Vagina (tissue), 2 donors: ENCODE measurements at regions not wholly inside any gene's neighbourhood (a gene's known extent, or its start where the extent isn't known, plus 50 kb on each side); places are given as distances from the start of the nearest gene placed in this dataset.

Source experiments
- POLR2A ChIP-seq, 2 donors: fragments of 450-650 bp; IDR thresholded peaks; one replicate each; pipeline ENCODE4 v1.6.1; 2017; ENCODE audit warnings: antibody characterized with exemption in 2 of 2, mild to moderate bottlenecking in 2 of 2, moderate library complexity in 2 of 2
- POLR2AphosphoS5 ChIP-seq, 2 donors: sonication (generic); formaldehyde crosslinking; IDR thresholded peaks; one replicate each; pipeline ENCODE4 v1.9.0; 2017; ENCODE audit warnings: antibody characterized with exemption in 2 of 2, mild to moderate bottlenecking in 2 of 2, low read depth in 1 of 2; ENCODE audit not compliant: insufficient read depth in 1 of 2

DNA sequence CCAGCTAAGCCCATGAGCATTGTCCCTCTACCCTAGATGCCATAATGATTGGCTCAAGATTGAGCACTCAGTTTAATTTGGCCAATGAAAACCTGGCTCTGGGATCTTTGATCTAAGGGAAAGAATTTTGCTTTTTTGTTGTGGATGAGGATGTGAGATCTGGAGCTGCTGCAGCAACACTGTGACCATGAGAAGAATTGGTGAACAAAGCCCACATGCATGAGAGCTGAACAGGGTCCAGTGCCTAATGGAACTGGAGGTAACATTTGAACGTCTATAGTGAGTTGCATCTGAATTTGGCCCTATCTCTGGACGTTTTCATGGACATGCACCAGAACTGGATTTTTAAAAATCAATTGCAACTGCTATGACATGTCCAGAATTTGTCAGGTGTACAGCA lies 338.6 kb downstream of the AACS start:
- no peak for TF ChIP-seq POLR2A (IDR thresholded peaks at IDR 0.05)
- no peak for TF ChIP-seq POLR2AphosphoS5 (IDR thresholded peaks at IDR 0.05; ENCODE audit: insufficient read depth in 1 of 2, low read depth in 1 of 2)
